OCI-LY3 (cell line): ENCODE measurements at regions not wholly inside any gene's neighbourhood (a gene's known extent, or its start where the extent isn't known, plus 50 kb on each side); places are given as distances from the start of the nearest gene placed in this dataset.
A peak's percentile ranks its signal among the peaks of the same experiment; 100 is the strongest.

Source experiments
- H2AFZ ChIP-seq: fragments of 200-600, 300-600 bp; shearing (Covaris generic); 2 replicates; pipeline ENCODE4 v1.6.0; 2014; ENCODE audit warnings: antibody characterized with exemption, low read depth, low read length
- H3K27ac ChIP-seq: fragments of 200-600, 300-600 bp; sonication (generic); 2 replicates; pipeline ENCODE4 v1.5.1; 2014; ENCODE audit warnings: mild to moderate bottlenecking, low read length, moderate library complexity, mixed read lengths
- H3K27me3 ChIP-seq: fragments of 200-600, 300-600 bp; sonication (generic); 2 replicates; pipeline ENCODE4 v1.6.1; 2014; ENCODE audit warnings: low read depth, low read length, mixed read lengths
- H3K36me3 ChIP-seq: fragments of 200-600, 300-600 bp; sonication (generic); replicated peaks from 2 replicates; pipeline ENCODE3; 2014; ENCODE audit warnings: low read depth, low read length, mixed read lengths
- H3K4me1 ChIP-seq: fragments of 300-600, 200-600 bp; sonication (generic); 2 replicates; pipeline ENCODE4 v1.6.1; 2014; ENCODE audit warnings: low read length, mixed read lengths
- H3K4me2 ChIP-seq: fragments of 200-600, 300-600 bp; sonication (generic); 2 replicates; pipeline ENCODE4 v1.6.1; 2014; ENCODE audit warnings: low read length, mixed read lengths
- H3K4me3 ChIP-seq: fragments of 300-600, 200-600 bp; sonication (generic); 2 replicates; pipeline ENCODE4 v1.5.1; 2014; ENCODE audit warnings: antibody characterized with exemption, mild to moderate bottlenecking, low read length, moderate library complexity
- H3K79me2 ChIP-seq: fragments of 300-600, 200-600 bp; shearing (Covaris generic); 2 replicates; pipeline ENCODE4 v1.6.1; 2014; ENCODE audit warnings: mild to moderate bottlenecking, low read length, mixed read lengths
- H3K9ac ChIP-seq: fragments of 300-600, 200-600 bp; shearing (Covaris generic); 2 replicates; pipeline ENCODE4 v1.6.0; 2014; ENCODE audit warnings: mild to moderate bottlenecking, low read length, moderate library complexity
- H3K9me3 ChIP-seq: fragments of 200-600, 300-600 bp; shearing (Covaris generic); 2 replicates; pipeline ENCODE4 v1.6.1; 2014; ENCODE audit warnings: low read length, mixed read lengths; ENCODE audit not compliant: insufficient read depth
- H4K20me1 ChIP-seq: fragments of 200-600, 300-600 bp; sonication (generic); 2 replicates; pipeline ENCODE4 v1.6.1; 2016; ENCODE audit warnings: low read length, mixed read lengths; ENCODE audit not compliant: insufficient read depth
- EZH2phosphoT487 ChIP-seq: fragments of 200-600 bp; shearing (Covaris generic); IDR thresholded peaks from 2 replicates; pipeline ENCODE4 v1.6.1; 2018; ENCODE audit warnings: antibody characterized with exemption, mixed run types, low read depth
- TF ChIP-seq, protein P1 (sequence below): fragments of 200-600, 300-600 bp; sonication (generic); IDR thresholded peaks from 2 replicates; pipeline ENCODE4 v1.5.1; 2014; ENCODE audit warnings: antibody characterized with exemption, low read length, low read depth

DNA sequence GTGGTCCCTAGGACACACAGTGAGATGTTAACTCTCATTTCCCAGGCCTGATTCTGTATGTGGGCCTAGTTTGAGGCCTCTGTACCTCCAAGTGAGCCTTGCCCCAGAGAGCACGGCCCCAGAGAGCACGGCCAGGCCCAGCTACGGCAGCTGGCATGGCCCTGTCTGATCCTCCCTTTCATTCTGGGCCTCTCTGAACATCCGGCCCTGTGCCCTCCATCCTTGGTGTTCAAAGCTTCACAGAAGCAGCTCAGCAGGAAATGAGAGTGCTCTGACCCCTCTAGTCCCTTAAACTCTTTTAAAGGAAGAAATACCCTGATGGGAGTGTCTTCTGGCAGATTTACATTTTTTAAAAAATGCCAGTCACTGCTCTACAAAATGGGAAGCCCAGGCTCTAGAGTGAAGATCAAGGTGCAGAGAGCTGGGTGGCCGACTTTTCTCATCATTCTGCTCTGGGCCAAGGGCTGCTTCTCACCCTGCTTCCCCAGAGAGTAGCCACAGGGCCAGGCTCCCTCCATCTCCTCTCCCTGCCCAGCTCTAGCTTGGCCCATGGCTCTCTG, 171.9 kb downstream of the RPS24 start:
- no peak overlapping the region for H3K4me3 ChIP-seq
- H2AFZ ChIP-seq: peak overlapping the region; percentile 45
- H3K27ac ChIP-seq: peak overlapping the region; percentile 85
- H3K79me2 ChIP-seq: peaks cover under 1% of the 10 kb centered on the region; the same call in 1 of the 2 replicates
- TF ChIP-seq, protein P1, sequence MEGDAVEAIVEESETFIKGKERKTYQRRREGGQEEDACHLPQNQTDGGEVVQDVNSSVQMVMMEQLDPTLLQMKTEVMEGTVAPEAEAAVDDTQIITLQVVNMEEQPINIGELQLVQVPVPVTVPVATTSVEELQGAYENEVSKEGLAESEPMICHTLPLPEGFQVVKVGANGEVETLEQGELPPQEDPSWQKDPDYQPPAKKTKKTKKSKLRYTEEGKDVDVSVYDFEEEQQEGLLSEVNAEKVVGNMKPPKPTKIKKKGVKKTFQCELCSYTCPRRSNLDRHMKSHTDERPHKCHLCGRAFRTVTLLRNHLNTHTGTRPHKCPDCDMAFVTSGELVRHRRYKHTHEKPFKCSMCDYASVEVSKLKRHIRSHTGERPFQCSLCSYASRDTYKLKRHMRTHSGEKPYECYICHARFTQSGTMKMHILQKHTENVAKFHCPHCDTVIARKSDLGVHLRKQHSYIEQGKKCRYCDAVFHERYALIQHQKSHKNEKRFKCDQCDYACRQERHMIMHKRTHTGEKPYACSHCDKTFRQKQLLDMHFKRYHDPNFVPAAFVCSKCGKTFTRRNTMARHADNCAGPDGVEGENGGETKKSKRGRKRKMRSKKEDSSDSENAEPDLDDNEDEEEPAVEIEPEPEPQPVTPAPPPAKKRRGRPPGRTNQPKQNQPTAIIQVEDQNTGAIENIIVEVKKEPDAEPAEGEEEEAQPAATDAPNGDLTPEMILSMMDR: no peak
- no peak for TF ChIP-seq EZH2phosphoT487
- no peaks in the 10 kb centered on the region for H3K36me3 ChIP-seq
- peak overlapping the region; percentile 38 for H3K4me2 ChIP-seq
- no peaks in the 10 kb centered on the region for H4K20me1 ChIP-seq
- peaks cover 61% of the 10 kb centered on the region for H3K4me1 ChIP-seq
- no peaks in the 10 kb centered on the region for H3K9me3 ChIP-seq
- no peaks in the 10 kb centered on the region for H3K27me3 ChIP-seq
- peak overlapping the region; percentile 60; the same call in 1 of the 2 replicates for H3K9ac ChIP-seq

DNA sequence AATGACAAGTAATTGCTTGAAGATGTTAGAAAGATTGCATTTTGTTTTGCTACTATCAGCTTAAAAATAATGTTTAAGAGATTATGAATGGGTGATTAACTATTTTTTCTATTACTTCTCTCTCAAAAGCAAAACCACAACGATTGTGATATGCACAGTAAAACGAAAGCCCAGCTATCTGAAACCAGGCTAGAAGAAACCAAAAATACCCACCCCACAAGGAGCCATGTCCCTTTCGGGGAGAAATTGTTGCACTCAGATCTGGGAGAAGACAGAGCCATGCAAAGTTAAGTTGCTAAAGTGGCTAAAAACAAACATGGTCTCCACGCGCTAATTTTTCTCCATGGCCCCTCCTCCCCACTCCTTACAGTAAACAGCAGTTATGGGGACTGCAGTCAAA, 173.6 kb downstream of the RPS24 start:
- peak overlapping the region; percentile 53; the same call in 1 of the 2 replicates for H3K9ac ChIP-seq
- H3K27me3 ChIP-seq: no peaks in the 10 kb centered on the region
- H3K9me3 ChIP-seq: no peaks in the 10 kb centered on the region
- H3K4me1 ChIP-seq: peaks cover 74% of the 10 kb centered on the region
- H3K4me3 ChIP-seq: peak overlapping the region; percentile 58
- no peaks in the 10 kb centered on the region for H4K20me1 ChIP-seq
- H3K36me3 ChIP-seq: peaks cover 5% of the 10 kb centered on the region
- TF ChIP-seq, protein P1: no peak
- TF ChIP-seq EZH2phosphoT487: no peak
- peak overlapping the region; percentile 74 for H3K4me2 ChIP-seq
- peaks cover 17% of the 10 kb centered on the region for H3K79me2 ChIP-seq
- H2AFZ ChIP-seq: peak overlapping the region; percentile 91
- peak overlapping the region; percentile 88 for H3K27ac ChIP-seq

DNA sequence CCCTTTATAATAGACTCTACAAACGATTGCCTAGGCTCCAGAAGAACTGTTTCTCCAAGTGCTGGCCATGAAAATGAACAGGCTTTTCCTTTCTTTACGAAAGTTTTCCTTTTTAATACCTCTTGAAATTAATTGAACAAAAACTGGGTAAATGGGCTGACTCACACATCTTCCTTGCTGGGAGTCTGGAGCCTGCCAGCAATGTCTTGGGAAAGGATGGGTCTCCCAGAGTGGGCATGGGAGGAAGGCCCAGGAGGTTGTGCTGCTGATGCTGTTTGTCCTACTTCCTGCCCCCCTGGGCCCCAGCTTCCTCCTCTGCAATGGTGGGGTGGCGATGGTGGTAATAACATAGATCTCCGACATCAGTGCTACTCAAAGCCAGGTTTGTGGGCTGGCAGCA, 174.1 kb downstream of the RPS24 start:
- Histone ChIP-seq H3K4me1 (peaks cover 79% of the 10 kb centered on the region), H3K27me3 (no peaks in the 10 kb centered on the region), H3K36me3 (peaks cover 5% of the 10 kb centered on the region), H2AFZ (peak overlapping the region; percentile 91), H4K20me1 (no peaks in the 10 kb centered on the region), H3K9me3 (no peaks in the 10 kb centered on the region), H3K4me3 (peak overlapping the region; percentile 58; the same call in 1 of the 2 replicates), H3K27ac (peak overlapping the region; percentile 88), H3K4me2 (peak overlapping the region; percentile 74), H3K9ac (peak overlapping the region; percentile 53; the same call in 1 of the 2 replicates), H3K79me2 (peaks cover 22% of the 10 kb centered on the region)
- TF ChIP-seq, protein P1: no peak
- no peak for TF ChIP-seq EZH2phosphoT487

DNA sequence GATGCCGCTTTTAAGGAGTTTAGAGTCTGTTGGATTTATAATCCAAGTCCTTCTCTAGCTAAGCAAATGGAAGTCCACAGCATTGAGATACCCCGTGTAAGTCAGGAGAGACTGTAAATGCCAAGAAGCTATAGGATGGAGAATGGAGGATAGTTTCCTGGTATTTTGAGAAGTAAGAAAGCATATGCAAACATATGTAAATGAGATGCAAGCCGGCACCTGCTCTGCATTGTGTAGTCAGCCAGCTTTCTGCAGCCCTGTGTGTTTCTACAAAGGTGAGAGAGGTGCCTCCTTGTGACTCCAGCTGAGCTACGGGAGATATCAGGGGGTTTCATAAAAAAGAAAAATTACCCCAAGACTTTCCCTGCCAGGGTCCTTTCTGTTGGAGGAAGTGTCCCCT, 176.3 kb downstream of the RPS24 start:
- H4K20me1 ChIP-seq: no peaks in the 10 kb centered on the region
- no peak overlapping the region for H2AFZ ChIP-seq
- TF ChIP-seq EZH2phosphoT487: no peak
- TF ChIP-seq, protein P1: no peak
- H3K27ac ChIP-seq: peak overlapping the region; percentile 88
- H3K4me3 ChIP-seq: peak overlapping the region; percentile 84
- H3K79me2 ChIP-seq: peaks cover 44% of the 10 kb centered on the region
- peaks cover 20% of the 10 kb centered on the region for H3K36me3 ChIP-seq
- peak overlapping the region; percentile 93 for H3K4me2 ChIP-seq
- no peaks in the 10 kb centered on the region for H3K27me3 ChIP-seq
- peaks cover 94% of the 10 kb centered on the region for H3K4me1 ChIP-seq
- H3K9ac ChIP-seq: peak overlapping the region; percentile 91
- H3K9me3 ChIP-seq: no peaks in the 10 kb centered on the region
